DMS 273 (cell line): ENCODE measurements at regions not wholly inside any gene's neighbourhood (a gene's known extent, or its start where the extent isn't known, plus 50 kb on each side); places are given as distances from the start of the nearest gene placed in this dataset.
"Not testable (repeated sequence)": the region's sequence is repeated elsewhere in the genome, so short reads cannot be mapped to it uniquely, and the experiment has no call there.

Source experiments
- DNase-seq: peaks from one replicate; lab custom pipeline; 2025; ENCODE audit not compliant: unreplicated experiment; lab: John Stamatoyannopoulos, UW

GRCh38 chr3:96480881-96481280 lies 333.5 kb upstream of the EPHA6 start:
- DNase-seq = no peak

GRCh38 chr3:96483191-96483590 lies 331.2 kb upstream of the EPHA6 start:
- DNase-seq = not testable (repeated sequence)

- no peak for DNase-seq
Observed at GRCh38 chr3:96483781-96484180, 330.6 kb upstream of the EPHA6 start.

- no peak for DNase-seq
Observed at GRCh38 chr3:96488708-96489107, 325.7 kb upstream of the EPHA6 start.

DNA sequence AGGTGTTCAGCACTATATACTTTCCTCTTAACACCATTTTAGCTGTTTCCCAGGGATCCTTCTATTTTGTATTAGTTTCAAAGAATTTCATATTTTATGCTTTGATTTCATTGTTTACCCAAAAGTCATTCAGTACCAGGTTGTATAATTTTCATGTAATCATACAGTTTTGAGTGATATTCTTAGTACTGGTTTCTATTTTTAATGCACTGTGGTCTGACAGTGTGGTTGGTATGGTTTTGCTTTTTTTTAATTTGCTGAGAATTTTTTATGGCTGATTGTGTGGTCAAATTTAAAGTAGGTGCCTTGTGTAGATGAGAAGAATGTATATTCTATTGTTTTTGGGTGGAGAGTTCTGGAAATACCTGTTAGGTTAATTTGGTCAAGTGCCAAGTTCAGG lies 323.4 kb upstream of the EPHA6 start:
- DNase-seq = no peak

GRCh38 chr3:96491868-96492267 lies 322.5 kb upstream of the EPHA6 start:
- DNase-seq = no peak

GRCh38 chr3:96510334-96510733 lies 304.1 kb upstream of the EPHA6 start:
- DNase-seq = no peak

GRCh38 chr3:96537165-96537564 lies 277.2 kb upstream of the EPHA6 start:
- DNase-seq = no peak

DNA sequence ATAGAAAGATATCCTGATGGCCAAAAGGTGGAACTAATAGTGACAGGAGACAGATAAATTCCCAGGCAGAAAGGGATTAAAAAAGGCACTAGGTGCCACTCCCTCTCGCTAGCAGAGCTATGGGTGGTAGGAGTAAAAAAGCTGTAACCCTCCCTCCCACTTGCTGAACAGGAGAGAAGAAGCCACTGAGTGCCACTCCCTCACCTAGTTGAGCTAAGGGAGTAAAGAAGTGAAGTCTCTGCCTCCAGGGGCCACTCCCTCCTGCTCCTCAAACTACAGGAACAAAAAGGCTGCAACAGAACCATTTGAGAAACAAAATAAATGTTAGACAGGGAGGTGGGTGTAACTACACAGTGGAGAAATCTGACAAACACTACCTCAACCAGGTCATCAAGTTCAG lies 276.2 kb upstream of the EPHA6 start:
- no peak for DNase-seq

DNA sequence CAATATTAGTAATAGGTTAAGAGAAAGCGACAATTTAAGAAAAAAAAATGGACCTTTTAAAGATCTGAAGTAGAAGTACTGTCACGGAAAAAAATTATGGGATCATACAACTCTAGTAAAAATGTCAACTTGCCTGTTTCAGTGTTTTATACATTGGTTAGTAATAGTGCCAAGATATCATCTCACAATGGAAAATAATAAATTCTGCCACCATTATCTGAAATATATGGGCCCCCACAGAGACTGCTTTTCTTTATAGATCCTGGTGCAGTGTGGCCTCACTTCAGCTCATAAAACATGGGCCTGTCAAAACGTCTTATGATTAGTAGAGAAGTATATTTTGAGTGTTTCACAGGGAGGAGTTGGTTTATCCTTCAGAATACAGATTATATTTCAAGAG lies 266.3 kb upstream of the EPHA6 start:
- no peak for DNase-seq

DNA sequence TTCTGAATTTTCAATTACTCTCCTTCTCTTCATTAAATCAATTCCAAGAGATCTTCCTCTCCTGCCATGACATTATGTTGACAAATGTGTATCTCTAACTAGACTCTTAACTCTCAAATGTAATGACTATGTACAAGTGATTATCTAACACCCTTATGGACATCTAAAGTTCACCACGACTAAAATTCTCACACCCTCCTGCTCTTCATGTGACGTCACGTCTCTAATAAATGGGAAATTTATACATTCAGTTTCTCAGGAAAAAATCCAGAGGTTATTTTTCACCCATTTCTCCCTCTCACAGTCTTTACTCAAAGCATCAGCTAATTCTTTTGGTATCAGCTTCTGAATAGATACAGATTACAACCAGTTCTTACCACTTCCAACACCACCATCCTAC lies 237.5 kb upstream of the EPHA6 start:
- no peak for DNase-seq

DNA sequence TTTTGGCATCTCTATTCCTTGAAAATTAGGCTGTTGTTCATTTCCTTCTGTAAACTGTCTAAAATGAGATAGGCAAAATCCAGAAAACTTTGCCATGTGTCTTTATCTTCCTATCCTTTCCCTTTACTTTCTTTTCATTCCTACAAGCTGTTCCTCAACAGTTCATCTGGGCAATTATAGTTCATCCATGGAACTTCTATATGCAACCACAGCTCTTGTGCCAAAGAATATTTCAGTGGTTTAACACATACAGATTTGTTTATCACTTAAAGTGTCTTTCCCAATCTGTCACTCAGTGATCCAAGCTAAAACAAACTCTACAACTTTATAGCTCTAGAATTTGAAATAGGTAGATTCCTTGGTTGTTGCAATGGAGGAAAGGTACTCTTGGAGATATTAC lies 230.3 kb upstream of the EPHA6 start:
- DNase-seq = no peak

DNA sequence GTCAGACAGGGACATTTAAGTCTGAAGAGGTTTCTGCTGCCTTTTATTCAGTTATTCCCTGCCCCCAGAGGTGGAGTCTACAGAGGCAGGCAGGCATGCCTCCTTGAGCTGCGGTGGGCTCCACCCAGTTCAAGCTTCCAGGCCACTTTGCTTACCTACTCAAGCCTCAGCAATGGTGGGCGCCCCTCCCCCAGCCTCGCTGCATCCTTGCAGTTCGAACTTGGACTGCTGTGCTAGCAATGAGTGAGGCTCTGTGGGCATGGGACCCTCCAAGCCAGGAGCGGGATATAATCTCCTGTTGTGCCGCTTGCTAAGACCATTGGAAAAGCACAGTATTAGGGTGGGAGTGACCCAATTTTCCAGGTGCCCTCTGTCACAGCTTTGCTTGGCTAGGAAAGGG lies 207.5 kb upstream of the EPHA6 start:
- DNase-seq = not testable (repeated sequence)

DNA sequence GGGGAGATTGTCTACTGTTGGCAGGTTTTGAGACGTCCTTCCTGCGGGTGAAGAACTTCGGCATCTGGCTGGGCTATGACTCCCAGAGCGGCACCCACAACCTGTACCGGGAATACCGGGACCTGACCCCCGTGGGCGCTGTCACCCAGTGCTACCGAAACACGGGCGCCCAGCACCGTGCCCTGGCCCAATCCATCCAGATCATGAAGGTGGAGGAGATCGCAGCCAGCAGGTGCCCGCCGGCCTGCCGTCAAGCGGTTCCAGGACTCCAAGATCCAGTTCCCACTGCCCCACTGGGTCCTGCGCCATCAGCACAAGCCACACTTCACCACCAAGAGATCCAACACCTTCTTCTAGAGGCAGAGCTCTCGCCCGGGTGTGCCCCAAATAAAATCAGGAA lies 194.9 kb upstream of the EPHA6 start:
- no peak for DNase-seq

GRCh38 chr3:96622878-96623277 lies 191.5 kb upstream of the EPHA6 start:
- DNase-seq = no peak

GRCh38 chr3:96631050-96631449 lies 183.3 kb upstream of the EPHA6 start:
- no peak for DNase-seq

DNA sequence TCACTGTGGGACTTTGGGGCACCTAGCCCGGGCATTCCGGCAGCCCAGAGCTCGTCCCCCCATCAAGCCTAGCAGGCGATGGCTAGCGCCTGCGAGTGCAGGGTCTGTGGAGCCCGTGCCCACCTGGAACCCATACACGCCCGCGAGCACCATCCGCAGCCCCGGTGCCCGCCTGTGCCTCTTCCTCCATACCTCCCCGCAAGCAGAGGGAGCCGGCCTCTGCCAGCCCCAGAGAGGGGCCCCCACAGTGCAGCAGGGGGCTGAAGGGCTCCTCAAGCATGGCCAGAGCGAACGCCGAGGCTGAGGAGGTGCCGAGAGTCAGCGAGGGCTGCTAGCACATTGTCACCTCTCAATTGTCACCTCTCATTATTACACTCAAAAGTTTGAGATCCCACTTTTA lies 167.8 kb upstream of the EPHA6 start:
- DNase-seq = no peak

- DNase-seq = no peak
Observed at GRCh38 chr3:96657710-96658109, 156.7 kb upstream of the EPHA6 start.

- not testable (repeated sequence) for DNase-seq
Observed at GRCh38 chr3:96671861-96672595, 142.4 kb upstream of the EPHA6 start.

GRCh38 chr3:96677156-96677555 lies 137.2 kb upstream of the EPHA6 start:
- DNase-seq = no peak

DNA sequence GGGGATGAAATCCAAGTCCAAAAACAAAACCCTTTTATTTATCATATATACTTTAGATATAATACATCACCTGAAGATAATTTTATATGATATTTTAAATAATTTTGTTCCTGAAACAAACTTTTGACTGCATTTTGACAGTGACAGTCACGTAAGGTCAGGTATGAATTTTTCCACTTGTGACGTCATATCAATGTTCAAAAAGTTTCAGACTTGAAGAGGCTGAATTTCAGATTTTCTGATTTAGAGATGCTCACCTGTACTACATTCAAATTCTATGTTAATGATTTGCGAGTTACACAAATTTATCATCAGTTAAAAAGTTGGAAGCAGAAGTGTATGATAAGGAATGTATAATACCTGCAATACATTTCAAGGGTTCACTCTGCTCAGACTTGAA lies 136.1 kb upstream of the EPHA6 start:
- DNase-seq = no peak

GRCh38 chr3:96700322-96701315 lies 113.8 kb upstream of the EPHA6 start:
- peak; percentile 9 for DNase-seq
